Right lobe of liver (tissue), 6 donors: ENCODE measurements at regions not wholly inside any gene's neighbourhood (a gene's known extent, or its start where the extent isn't known, plus 50 kb on each side); places are given as distances from the start of the nearest gene placed in this dataset.

ENCODE experiments used
- ATAC-seq, 4 donors: fragments of 200-7000 bp; cut with Tn5 transposase; one replicate each; pipeline ENCODE4 v1.9.1; 2020; ENCODE audit warnings: mild to moderate bottlenecking in 4 of 4, moderate library complexity in 4 of 4
- DNase-seq, 3 donors: peaks; one replicate each; pipeline ENCODE4 v3.0.0-alpha.2; 2020
- H3K27ac ChIP-seq, 3 donors: fragments of 200-600 bp; one replicate each; pipeline ENCODE4 v1.8.0; 2022
- H3K27me3 ChIP-seq, 2 donors: fragments of 200-600 bp; one replicate each; pipeline ENCODE4 v1.8.0; 2022
- H3K36me3 ChIP-seq, 4 donors: fragments of 200-600 bp; sonication (generic) in 1 of 4; one replicate each; pipeline versions ENCODE4 v1.5.1 to v1.8.0; 2017 to 2022; ENCODE audit warnings: control low read depth in 1 of 4
- H3K4me1 ChIP-seq, 4 donors: fragments of 200-600 bp; sonication (generic) in 1 of 4; one replicate each; pipeline versions ENCODE4 v1.5.1 to v1.8.0; 2017 to 2022; ENCODE audit warnings: control low read depth in 1 of 4
- H3K4me3 ChIP-seq, 3 donors: fragments of 200-600 bp; one replicate each; pipeline ENCODE4 v1.8.0; 2022
- H3K9me3 ChIP-seq, 4 donors: fragments of 200-600 bp; sonication (generic) in 1 of 4; one replicate each; pipeline versions ENCODE4 v1.5.1 to v1.8.0; 2017 to 2022; ENCODE audit warnings: control low read depth in 1 of 4
- POLR2A ChIP-seq: fragments of 450-650 bp; IDR thresholded peaks from one replicate; pipeline ENCODE4 v1.6.1; 2017; ENCODE audit warnings: antibody characterized with exemption, mild to moderate bottlenecking
- WGBS: methylation state at CpG from one replicate; pipeline ENCODE4 v1.1.6; 2018; ENCODE audit warnings: low coverage, low lambda C conversion rate; ENCODE audit not compliant: insufficient coverage; ENCODE audit errors: missing lambda C conversion rate; 5-methylcytosine and 5-hydroxymethylcytosine counted together
- intact Hi-C, 2 donors: fragments of 100-400 bp; cut with DNase I; formaldehyde crosslinking; loops; one replicate each; pipeline versions ENCODE4 v1.11.2 to v1.14.1; 2022
- TF ChIP-seq, protein P1 (sequence below), 4 donors: fragments of 200-600 bp in 3 of 4; fragments of 450-650 bp in 1 of 4; IDR thresholded peaks; one replicate each; pipeline versions ENCODE4 v1.5.1 to v1.8.0; 2016 to 2022; ENCODE audit warnings: antibody characterized with exemption in 4 of 4, mild to moderate bottlenecking in 2 of 4
- donor health status: DM: no; HTN: yes; CAD: no.
- donor health status: DM: no; HTN: no; CAD: no.
- donor health status: DM: no; HTN: no; CAD: no.
- donor health status: DM: no; HTN: yes; CAD: no.
- donor health status: DM: no; HTN: yes; CAD: no.

DNA sequence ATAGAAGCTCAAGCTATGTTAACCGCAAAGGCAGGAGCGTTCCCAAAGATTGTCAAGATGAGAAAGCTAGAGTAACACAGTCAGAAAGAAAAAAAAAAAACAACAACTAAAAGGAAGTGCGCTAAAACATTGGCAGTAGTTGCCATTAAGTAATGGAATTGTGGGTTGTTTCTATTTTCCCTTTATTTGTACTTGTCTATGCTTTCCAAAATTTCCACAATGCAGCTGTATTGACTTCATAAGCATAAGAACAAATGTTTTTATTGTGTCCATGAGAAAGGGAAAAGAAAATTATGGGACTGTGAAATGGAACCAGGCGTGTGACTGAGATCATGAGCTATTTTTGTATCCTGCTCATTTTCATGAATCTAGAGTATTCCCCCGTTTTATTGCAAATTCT is 153.4 kb downstream of the TMEM114 start:
- Histone ChIP-seq H3K9me3 (no peaks in the 10 kb centered on the region), H3K4me1 (no peaks in the 10 kb centered on the region), H3K27ac (no peak overlapping the region), H3K36me3 (no peaks in the 10 kb centered on the region), H3K27me3 (no peaks in the 10 kb centered on the region), H3K4me3 (no peak overlapping the region)
- no peak for DNase-seq
- no peak for ATAC-seq
- no peak for TF ChIP-seq POLR2A
- TF ChIP-seq, protein P1, sequence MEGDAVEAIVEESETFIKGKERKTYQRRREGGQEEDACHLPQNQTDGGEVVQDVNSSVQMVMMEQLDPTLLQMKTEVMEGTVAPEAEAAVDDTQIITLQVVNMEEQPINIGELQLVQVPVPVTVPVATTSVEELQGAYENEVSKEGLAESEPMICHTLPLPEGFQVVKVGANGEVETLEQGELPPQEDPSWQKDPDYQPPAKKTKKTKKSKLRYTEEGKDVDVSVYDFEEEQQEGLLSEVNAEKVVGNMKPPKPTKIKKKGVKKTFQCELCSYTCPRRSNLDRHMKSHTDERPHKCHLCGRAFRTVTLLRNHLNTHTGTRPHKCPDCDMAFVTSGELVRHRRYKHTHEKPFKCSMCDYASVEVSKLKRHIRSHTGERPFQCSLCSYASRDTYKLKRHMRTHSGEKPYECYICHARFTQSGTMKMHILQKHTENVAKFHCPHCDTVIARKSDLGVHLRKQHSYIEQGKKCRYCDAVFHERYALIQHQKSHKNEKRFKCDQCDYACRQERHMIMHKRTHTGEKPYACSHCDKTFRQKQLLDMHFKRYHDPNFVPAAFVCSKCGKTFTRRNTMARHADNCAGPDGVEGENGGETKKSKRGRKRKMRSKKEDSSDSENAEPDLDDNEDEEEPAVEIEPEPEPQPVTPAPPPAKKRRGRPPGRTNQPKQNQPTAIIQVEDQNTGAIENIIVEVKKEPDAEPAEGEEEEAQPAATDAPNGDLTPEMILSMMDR (IDR thresholded peaks at IDR 0.05): no peak
- 54% methylated on average over 4 of the region's 5 CpGs for WGBS
- intact Hi-C loops: no loop called here

DNA sequence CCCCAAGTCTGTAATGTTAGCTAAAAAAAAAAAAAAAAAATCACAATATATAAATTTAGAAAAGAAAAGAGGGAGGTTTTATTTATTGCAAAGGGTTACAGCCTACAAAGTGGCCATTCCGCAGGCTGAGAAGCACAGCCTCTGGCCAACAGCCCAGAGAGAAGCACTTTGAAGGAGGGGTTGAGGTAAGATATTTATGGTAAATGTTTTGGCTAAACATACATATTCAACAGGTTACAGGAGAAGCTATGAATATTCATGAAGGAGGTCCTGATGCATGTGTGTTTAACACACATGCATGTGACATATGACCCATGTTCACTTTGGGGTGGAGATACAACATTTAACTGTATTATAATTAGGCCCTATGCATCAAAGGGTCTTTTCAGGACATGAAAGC is 158.5 kb downstream of the TMEM114 start:
- intact Hi-C loops: no loop called here
- Histone ChIP-seq H3K27ac (no peak overlapping the region), H3K36me3 (no peaks in the 10 kb centered on the region), H3K4me3 (no peak overlapping the region), H3K9me3 (no peaks in the 10 kb centered on the region), H3K27me3 (no peaks in the 10 kb centered on the region), H3K4me1 (no peaks in the 10 kb centered on the region)
- TF ChIP-seq, protein P1 (IDR thresholded peaks at IDR 0.05): no peak
- no peak for TF ChIP-seq POLR2A
- DNase-seq (no peak), ATAC-seq (no peak)
- 65% methylated on average over 1 of the region's 1 CpG for WGBS

DNA sequence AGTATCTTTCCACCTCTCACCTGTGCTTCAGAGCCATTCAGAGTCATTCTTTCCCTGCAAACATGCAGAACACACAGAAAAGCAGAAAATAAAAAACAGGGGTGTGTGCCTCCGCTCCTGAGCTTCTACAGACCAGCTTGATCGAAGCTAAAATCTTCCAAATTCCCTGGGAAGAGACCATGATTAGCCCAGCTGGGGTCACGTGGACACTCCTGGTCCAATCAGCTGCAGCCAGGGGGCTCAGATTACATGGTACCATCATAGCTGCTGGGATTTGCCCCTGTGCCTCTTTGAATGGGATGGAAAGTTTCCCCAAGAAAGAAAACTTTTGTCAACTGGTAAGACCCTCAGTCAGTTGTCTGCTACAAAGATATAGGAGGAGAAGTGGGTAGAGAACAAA is 159.9 kb downstream of the TMEM114 start:
- no peak overlapping the region for H3K27ac ChIP-seq
- DNase-seq (no peak), ATAC-seq (no peak)
- H3K4me3 ChIP-seq: no peak overlapping the region
- H3K9me3 ChIP-seq: no peaks in the 10 kb centered on the region
- no peak for TF ChIP-seq POLR2A
- TF ChIP-seq, protein P1 (IDR thresholded peaks at IDR 0.05): no peak
- H3K4me1 ChIP-seq: no peaks in the 10 kb centered on the region
- WGBS: 43% methylated on average over 3 of the region's 3 CpGs
- intact Hi-C loops: no loop called here
- H3K36me3 ChIP-seq: no peaks in the 10 kb centered on the region
- no peaks in the 10 kb centered on the region for H3K27me3 ChIP-seq

DNA sequence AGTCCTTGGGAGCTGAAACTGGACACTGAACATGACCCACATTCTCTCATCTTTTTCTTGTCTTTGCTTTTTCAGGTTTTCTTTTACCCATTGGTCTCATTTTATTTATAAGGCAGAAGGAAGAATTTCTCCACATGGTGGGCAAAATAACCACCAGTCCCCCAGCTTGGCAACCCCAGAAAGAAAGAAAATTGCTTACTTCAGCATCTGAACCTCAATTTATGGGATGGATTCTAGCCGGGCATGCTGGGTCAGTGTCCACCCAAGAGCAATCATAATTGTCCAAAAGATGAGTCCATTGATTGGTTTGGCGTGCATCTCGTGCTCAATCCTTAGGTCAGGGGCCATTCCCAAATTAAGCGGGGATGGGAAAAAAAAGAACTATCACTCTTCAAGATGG is 163.7 kb downstream of the TMEM114 start:
- WGBS: 69% methylated on average over 4 of the region's 4 CpGs
- intact Hi-C loops: no loop called here
- TF ChIP-seq POLR2A: no peak
- TF ChIP-seq, protein P1 (IDR thresholded peaks at IDR 0.05): no peak
- no peaks in the 10 kb centered on the region for H3K9me3 ChIP-seq
- no peaks in the 10 kb centered on the region for H3K27me3 ChIP-seq
- ATAC-seq (no peak), DNase-seq (no peak)
- H3K36me3 ChIP-seq: no peaks in the 10 kb centered on the region
- H3K4me3 ChIP-seq: no peak overlapping the region
- H3K27ac ChIP-seq: no peak overlapping the region
- H3K4me1 ChIP-seq: no peaks in the 10 kb centered on the region

DNA sequence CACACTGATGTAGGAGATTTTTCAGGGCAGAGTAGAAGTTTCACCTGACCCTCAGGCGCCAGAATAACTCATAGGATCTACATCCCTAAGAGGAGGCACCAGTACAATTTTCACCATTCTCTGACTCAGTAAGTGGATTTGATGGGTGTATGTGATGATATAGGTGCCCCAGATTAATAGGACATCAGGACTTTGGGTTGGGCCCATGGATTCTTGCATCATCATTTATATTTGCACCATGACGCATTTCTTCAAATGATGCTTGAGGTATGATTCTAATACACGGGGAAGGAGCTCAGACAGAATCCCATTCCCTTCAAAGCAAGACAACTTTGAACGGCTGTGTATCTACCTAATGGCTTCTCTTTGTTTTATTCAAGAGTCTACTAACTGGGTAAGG is 173.2 kb downstream of the TMEM114 start:
- no peaks in the 10 kb centered on the region for H3K36me3 ChIP-seq
- WGBS: 60% methylated on average over 4 of the region's 4 CpGs
- H3K4me3 ChIP-seq: no peak overlapping the region
- DNase-seq: no peak
- intact Hi-C loops: no loop called here
- H3K27ac ChIP-seq: no peak overlapping the region
- no peak for ATAC-seq
- TF ChIP-seq, protein P1 (IDR thresholded peaks at IDR 0.05): no peak
- no peak for TF ChIP-seq POLR2A
- no peaks in the 10 kb centered on the region for H3K4me1 ChIP-seq
- no peaks in the 10 kb centered on the region for H3K9me3 ChIP-seq
- H3K27me3 ChIP-seq: no peaks in the 10 kb centered on the region
